Erythroblast (primary cell): ENCODE measurements at regions not wholly inside any gene's neighbourhood (a gene's known extent, or its start where the extent isn't known, plus 50 kb on each side); places are given as distances from the start of the nearest gene placed in this dataset.

ENCODE experiments used
- GATA1 ChIP-seq: IDR thresholded peaks from 2 replicates; pipeline ENCODE4 v1.6.1; 2011; ENCODE audit warnings: low read depth, mild to moderate bottlenecking, control low read depth, low read length, moderate library complexity
- POLR2A ChIP-seq: IDR thresholded peaks from 2 replicates; pipeline ENCODE4 v1.6.1; 2011; ENCODE audit warnings: mild to moderate bottlenecking, low read length

GRCh38 chr6:133594652-133595110, 294.2 kb upstream of the TCF21 start:
- TF ChIP-seq POLR2A (no peak), GATA1 (no peak)
